Hepatocyte (in vitro differentiated cells): ENCODE measurements at regions not wholly inside any gene's neighbourhood (a gene's known extent, or its start where the extent isn't known, plus 50 kb on each side); places are given as distances from the start of the nearest gene placed in this dataset.

Source experiments
- EZH2 ChIP-seq: fragments of 200-600 bp; sonication (generic); IDR thresholded peaks from 2 replicates; pipeline ENCODE4 v1.6.1; 2016; ENCODE audit warnings: antibody characterized with exemption, mild to moderate bottlenecking, borderline replicate concordance
- EZH2phosphoT487 ChIP-seq: fragments of 200-600 bp; sonication (generic); IDR thresholded peaks from one replicate; pipeline ENCODE4 v1.6.1; 2018; ENCODE audit warnings: antibody characterized with exemption, mild to moderate bottlenecking, low read depth, moderate library complexity; ENCODE audit not compliant: unreplicated experiment, severe bottlenecking

DNA sequence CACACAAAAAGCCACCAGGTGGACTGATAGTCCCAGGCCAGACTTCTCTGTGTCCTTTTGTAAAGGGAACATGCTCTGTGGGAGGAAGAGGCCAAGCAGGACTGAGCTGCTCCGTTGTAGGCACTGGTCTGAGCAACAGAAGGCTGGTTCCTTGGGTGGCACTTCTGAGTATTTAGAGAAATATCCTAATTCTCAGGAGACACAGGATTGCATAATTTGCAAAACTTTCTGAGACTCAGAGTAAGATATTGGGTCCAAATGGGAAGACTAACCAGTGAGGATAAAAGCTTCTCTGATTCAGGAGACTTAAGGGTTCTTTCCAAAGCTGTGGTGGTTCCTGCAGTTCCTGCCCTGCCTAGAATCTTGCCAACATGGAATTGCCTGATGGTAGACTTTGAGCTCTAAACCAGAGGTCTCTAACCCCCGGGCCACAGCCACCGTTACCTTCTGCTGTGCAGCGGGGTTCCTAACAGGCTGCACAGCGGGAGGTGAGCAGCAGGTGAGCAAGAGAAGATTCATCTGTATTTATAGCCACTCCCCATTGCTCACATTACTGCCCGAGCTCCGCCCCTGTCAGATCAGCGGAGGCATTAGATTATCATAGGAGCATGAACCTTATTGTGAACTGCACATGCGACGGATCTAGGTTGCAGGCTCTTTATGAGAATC lies 107.0 kb downstream of the OLIG3 start:
- TF ChIP-seq EZH2 (no peak), EZH2phosphoT487 (no peak)
